ENCODE measurements at regions not wholly inside any gene's neighbourhood (a gene's known extent, or its start where the extent isn't known, plus 50 kb on each side); places are given as distances from the start of the nearest gene placed in this dataset.
"Not testable (repeated sequence)": the region's sequence is repeated elsewhere in the genome, so short reads cannot be mapped to it uniquely, and the experiment has no call there.

DNA sequence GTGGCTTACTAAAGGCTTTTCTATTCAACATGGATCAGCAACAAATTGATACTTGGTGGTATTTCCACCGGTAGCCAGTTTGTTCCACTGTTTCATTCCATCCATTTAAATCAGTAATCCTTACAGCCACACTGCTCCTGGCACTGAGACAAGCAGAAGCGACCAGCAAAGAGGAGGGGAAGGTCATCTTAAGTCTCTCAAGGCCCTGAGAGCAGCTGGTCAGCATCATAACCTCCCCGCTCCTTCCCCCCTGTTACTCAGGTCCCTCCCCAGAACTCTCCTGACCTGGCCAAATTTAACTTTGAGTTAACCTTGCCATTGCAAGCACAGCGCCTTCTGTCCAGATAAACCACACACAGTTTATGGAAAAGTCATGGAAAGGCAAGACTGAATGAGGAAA lies 331.3 kb upstream of the KLF3 start:
- H3K4me3 ChIP-seq (ENCODE audit: low read depth, low read length), result no peak overlapping the region
- TF ChIP-seq, protein P1, sequence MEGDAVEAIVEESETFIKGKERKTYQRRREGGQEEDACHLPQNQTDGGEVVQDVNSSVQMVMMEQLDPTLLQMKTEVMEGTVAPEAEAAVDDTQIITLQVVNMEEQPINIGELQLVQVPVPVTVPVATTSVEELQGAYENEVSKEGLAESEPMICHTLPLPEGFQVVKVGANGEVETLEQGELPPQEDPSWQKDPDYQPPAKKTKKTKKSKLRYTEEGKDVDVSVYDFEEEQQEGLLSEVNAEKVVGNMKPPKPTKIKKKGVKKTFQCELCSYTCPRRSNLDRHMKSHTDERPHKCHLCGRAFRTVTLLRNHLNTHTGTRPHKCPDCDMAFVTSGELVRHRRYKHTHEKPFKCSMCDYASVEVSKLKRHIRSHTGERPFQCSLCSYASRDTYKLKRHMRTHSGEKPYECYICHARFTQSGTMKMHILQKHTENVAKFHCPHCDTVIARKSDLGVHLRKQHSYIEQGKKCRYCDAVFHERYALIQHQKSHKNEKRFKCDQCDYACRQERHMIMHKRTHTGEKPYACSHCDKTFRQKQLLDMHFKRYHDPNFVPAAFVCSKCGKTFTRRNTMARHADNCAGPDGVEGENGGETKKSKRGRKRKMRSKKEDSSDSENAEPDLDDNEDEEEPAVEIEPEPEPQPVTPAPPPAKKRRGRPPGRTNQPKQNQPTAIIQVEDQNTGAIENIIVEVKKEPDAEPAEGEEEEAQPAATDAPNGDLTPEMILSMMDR (IDR thresholded peaks at IDR 0.05; ENCODE audit: low read depth, low read length), result no peak

- TF ChIP-seq, protein P1 (IDR thresholded peaks at IDR 0.05; ENCODE audit: low read depth, low read length), result no peak
- H3K4me3 ChIP-seq (ENCODE audit: low read depth, low read length), result no peak overlapping the region
Measured at GRCh38 chr4:38333219-38333618, 330.8 kb upstream of the KLF3 start.

GRCh38 chr4:38334791-38335190 lies 329.2 kb upstream of the KLF3 start:
- H3K4me3 ChIP-seq (ENCODE audit: low read depth, low read length), result no peak overlapping the region
- TF ChIP-seq, protein P1 (IDR thresholded peaks at IDR 0.05; ENCODE audit: low read depth, low read length), result no peak

- H3K4me3 ChIP-seq (ENCODE audit: low read depth, low read length), result not testable (repeated sequence)
Measured at GRCh38 chr4:38338939-38339338, 325.1 kb upstream of the KLF3 start.

DNA sequence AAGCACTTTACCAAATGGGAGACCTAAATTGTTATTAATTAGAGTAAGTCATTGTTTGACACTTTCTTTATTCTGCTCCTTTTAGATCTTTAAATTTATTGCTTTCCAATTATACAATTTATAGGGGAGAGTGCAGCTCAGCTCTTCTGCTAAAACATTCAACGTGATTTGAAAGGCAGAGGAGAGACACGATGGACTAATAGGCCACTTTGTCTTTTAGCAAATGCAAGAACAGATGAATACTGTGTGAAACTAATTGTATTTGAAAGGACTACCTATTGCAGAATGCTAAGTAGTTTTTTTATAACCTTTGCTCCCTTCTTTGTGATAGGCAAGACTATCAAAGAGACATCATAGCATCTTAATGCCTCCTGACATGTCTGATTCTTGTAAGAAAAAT lies 320.4 kb upstream of the KLF3 start:
- TF ChIP-seq, protein P1 (IDR thresholded peaks at IDR 0.05; ENCODE audit: low read depth, low read length), result no peak
- H3K4me3 ChIP-seq (ENCODE audit: low read depth, low read length), result no peak overlapping the region

- TF ChIP-seq, protein P1 (IDR thresholded peaks at IDR 0.05; ENCODE audit: low read depth, low read length), result no peak
- H3K4me3 ChIP-seq (ENCODE audit: low read depth, low read length), result no peak overlapping the region
Measured at GRCh38 chr4:38344929-38345328, 319.1 kb upstream of the KLF3 start.

- H3K4me3 ChIP-seq (ENCODE audit: low read depth, low read length), result no peak overlapping the region
- TF ChIP-seq, protein P1 (IDR thresholded peaks at IDR 0.05; ENCODE audit: low read depth, low read length), result no peak
Measured at GRCh38 chr4:38347251-38347650, 316.7 kb upstream of the KLF3 start.

DNA sequence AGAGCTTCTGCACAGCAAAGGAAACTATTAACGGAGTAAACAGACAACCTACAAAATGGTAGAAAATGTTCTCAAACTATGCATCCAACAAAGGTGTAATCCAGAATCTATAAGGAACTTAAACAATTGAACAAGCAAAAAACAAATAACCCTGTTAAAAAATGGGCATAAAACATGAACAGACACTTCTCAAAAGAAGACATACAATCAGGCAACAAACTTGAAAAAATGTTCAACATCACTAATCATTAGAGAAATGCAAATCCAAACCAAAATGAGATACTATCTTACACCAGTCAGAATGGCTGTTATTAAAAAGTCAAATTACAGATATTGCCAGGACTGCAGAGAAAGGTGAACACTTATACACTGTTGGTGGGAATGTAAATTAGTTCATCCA lies 309.6 kb upstream of the KLF3 start:
- H3K4me3 ChIP-seq (ENCODE audit: low read depth, low read length), result no peak overlapping the region
- TF ChIP-seq, protein P1 (IDR thresholded peaks at IDR 0.05; ENCODE audit: low read depth, low read length), result no peak

Measured in WI38 (cell line).